NK-92 treated with Interleukin-12 subunit alpha and Interleukin-12 subunit beta, amount 100 ng/mL, for 24 hours (cell line): ENCODE measurements at regions not wholly inside any gene's neighbourhood (a gene's known extent, or its start where the extent isn't known, plus 50 kb on each side); places are given as distances from the start of the nearest gene placed in this dataset.

ENCODE experiments used
- DNase-seq: peaks from one replicate; lab custom pipeline; 2025; lab: John Stamatoyannopoulos, UW

DNA sequence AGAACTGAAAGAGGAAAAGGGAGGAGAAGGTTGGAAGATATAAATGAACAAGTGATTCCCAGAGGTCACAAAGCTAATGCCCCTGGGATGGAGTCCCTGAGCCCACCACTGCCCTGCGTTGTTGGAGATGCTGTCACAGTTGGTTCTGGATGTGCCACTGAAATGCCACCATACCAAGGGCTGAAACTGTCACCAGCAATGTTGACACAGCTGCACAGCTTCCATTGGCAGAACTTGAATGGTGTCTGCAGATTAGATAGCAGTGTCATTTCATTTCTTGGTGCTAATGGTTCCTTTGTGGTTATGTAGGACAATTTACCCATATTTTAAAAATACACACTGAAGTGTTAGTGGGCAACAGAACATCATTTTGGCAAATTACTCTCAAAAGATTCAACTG is 120.7 kb downstream of the TBXT start:
- no peak for DNase-seq

DNA sequence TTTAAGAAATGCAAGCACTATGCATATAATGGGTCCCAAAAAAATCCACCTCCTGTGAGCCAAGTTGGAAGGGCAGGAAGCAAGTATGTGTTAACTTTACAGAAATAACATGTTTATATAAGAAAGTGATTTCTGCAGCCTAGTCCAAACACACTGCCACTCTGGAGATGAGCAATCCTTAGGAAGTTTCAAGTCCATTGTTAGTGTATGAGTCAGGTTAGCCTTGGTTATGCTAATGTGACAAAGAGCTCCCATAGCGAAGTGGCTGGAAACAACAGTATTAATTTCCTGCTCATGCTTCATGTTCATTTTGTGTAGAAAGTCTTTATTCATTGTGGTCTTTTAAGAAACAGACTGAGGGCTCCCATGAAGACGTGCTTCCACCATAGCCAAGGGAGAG is 121.4 kb downstream of the TBXT start:
- DNase-seq = no peak

DNA sequence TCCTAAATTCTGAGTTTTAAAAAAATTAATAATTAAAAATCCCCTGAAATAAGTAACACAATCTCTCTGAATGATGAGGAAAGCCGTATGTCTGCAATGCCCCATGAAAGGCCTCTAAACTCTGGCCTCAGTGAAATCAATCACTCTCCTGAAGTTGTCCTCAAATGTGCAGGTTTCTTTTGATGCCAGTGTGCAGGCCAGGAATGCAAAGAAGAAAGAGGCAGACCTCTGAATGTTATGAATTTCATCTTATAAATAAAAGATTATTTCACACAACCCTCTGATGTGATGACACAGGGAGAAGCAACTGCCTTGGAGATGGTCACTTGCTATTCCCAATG is 121.8 kb downstream of the TBXT start:
- no peak for DNase-seq

DNA sequence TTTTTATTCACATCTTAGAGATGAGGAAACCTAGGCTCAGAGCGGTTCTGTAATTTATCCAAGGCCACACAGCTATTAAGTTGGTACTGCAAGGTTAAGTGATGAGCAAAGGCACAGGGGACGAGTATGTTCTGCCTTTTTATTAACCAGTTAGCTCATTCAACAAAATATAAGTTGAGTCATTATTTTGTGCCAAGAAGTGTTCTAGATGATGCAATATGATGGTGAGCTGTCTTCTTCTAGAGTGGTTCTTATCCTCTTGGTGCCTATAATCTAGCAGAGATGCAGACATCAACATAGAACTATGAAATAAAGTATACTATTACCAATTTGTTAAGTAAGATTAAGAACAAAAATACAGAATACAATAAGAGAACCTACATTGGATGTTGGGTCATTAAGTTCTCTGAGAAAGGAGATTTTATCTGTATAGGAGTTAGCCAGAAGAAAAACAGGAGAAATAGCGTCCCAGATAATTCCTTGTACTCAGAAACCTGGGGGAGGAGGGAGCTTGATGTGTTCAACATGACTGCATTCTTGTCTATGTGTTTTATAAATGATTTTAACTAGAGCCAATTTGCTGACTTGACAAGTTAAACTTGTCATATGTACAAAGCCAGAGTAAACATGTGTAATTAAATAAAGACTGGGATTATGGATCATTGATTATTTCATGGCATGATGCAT is 122.3 kb downstream of the TBXT start:
- no peak for DNase-seq

DNA sequence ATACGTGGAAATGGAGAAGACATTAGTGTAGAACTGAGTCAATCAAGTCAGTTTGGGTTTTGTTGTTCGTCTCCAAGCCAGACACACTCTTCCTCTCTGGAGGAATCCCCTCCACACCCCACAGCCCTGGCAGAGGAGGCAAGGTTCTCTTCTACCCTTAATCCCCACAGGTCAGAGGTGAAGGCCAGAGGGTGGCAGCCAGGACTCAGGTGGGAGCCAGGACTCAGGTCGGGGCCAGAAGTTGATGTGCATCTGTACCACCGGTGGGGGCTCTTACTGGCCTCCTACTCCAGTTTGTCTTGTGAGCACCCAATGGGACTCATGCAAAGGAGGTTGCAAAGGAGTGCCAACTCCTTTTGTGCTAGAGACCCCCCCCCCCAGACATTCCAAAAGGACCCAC is 126.4 kb downstream of the TBXT start:
- DNase-seq = no peak

DNA sequence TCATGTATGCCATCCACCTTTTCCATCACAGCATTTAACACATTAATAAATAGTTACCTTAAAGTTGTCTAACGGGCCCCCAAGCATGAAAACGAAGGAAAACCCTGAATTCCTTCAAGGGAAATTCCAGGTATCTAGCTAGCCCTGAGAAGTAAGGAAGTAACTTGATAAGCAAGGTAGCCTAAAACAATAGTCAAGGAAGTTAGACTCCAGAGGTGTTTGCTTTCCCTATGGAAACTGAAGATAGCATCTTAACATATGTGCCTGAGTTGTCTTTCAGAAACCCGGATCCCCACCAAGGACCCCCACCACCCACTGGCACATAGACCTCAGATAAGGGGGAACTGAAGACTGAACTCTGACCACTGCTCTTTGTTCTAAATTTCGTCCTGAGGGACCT is 127.4 kb downstream of the TBXT start:
- DNase-seq = no peak

DNA sequence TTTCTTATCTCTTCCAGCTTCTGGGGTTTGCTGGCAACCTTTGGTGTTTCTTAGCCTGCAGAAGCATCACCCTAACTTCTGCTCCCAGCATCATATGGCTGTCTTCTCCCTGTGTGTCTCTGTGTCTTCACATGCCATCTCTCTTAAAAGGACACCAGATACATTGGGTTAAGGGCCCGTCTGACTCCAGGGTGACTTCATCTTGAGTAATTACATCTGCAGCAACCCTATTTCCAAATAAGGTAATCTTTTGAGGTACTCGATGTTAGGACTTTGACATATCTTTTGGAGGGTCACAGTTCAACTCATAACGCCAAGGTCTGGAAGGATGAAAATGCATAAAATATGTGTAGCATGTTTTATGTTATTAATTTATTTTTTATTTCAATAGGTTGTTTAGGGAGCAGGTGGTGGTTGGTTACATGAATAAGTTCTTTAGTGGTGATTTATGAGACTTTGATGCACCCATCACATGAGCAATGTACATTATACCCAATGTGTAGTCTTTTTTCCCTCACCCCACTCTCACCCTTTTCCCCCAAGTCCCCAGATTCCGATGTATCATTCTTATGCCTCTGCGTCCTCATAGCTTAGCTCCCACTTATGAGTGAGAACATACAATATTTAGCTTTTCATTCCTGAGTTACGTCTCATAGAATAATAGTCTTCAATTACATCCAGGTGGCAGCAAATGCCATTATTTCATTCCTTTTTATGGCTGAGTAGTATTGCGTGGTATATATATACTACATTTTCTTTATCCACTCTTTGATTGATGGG is 131.1 kb downstream of the TBXT start:
- no peak for DNase-seq

DNA sequence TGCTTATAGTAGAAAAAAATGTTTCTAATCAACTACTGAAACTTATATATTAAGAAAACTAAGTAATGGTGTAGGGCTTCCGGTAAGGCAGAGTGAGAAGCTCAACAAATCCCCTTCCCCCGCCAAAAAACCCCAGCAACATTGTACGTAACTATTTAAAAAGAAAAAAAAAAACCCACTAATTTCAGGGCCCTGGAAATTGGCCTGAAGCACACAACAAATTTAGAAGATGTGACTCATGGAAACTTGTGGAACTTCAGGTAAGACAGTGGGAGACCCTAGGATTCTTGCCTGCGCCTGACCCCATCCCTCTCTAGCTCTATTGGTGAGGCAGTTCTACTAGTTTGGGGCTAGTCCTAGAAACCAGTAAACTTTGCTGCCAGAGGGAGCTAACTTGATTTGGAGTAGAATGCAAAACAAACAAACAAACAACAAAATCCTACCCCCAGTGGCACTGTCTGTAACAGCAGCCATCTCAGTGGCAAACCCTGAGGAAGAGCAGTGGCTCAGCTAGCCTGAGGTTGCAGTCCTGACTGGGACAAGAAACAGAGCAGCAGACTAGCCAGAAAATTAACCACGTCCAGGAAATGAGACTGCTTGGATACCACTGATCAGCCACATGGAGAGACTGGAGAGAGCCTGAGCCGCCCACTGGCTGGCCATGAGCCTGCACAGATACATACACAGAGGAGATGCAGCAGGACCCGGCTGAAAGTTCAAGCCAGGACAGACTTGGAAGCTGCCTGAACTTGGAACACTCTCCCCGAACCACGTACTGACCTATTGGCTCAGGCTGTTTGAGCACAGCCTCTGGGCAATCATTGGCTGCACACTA is 135.1 kb downstream of the TBXT start:
- no peak for DNase-seq

DNA sequence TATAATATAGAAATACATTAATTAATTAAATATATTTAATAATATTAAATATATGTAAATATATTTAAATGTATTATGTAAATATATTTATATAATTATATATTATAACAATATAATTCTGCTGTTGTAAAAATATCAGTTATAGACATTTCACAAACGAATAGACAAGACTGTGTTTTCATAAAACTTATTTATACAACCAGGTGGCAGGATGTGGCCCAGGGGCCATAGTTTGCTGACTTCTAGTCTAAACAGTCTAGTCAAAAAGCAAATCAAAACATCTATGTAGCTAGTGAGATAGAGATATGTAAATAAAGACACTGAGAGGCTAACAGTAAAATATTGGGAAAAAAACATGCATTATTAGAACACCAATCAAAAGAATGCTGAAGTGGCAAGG is 136.4 kb downstream of the TBXT start:
- DNase-seq = no peak

DNA sequence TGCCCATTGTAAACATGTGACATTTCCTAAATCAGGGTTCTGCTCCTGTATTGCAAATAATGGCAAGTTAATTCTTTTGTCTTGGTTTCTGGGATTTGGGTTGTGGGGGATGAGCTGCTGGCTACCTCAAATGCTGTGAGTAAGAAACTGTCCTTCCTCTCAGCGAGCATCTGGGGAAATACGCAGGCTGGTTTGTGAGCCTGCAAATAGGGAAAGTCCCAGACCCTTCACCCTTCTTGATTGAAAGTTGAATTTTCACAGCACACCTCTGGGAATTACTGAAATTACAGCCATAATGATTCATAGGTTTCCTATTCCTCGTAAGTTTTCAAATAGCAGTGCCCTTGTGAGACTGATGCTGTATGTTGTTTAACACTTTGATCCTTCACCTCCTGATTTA is 138.1 kb downstream of the TBXT start:
- DNase-seq = no peak

DNA sequence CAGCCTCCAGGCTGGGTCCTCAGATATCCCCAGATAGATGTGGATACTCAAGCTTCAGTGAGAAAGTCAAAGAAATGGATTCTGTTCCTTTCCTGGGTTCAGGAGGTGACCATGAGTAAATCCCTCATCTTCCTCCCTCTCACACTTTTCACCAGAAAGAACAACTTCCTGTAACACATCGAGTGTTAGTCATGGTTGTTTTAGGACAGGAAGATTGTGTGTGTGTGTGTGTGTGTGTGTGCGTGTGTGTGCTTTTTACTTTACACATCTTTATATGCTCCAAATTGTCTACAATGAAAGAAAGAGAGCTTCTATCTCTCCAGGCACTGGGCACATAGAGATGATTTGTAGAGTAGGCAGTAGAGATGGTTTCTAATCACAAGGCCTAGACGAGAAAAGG is 139.9 kb downstream of the TBXT start:
- DNase-seq = no peak

DNA sequence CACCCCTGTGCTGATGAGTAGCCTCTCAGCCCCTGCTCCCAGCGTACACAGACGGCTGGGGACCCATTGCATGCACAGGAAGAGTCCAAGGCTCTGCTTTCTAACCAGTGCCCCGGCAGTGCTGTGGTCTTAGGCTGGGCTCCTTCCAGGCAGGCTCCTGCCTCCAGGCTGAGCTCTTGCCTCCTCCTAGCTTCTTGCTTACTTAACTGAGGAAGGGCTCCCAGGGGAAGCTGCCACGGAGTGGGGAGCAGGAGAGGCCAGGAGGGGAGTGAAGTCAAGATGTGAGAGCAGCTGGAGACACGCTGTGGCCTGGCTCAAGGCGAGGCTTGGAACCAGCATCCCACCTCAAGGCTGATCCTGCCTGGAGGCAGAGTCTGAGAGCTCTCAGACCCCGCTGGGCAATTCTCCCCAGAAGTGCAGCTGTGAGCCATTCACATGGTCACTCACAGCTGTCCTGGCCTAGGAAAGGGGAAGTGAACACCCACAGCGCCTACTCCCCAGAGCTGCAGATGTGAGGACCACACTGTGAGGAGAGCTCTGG is 141.0 kb downstream of the TBXT start:
- DNase-seq = no peak

DNA sequence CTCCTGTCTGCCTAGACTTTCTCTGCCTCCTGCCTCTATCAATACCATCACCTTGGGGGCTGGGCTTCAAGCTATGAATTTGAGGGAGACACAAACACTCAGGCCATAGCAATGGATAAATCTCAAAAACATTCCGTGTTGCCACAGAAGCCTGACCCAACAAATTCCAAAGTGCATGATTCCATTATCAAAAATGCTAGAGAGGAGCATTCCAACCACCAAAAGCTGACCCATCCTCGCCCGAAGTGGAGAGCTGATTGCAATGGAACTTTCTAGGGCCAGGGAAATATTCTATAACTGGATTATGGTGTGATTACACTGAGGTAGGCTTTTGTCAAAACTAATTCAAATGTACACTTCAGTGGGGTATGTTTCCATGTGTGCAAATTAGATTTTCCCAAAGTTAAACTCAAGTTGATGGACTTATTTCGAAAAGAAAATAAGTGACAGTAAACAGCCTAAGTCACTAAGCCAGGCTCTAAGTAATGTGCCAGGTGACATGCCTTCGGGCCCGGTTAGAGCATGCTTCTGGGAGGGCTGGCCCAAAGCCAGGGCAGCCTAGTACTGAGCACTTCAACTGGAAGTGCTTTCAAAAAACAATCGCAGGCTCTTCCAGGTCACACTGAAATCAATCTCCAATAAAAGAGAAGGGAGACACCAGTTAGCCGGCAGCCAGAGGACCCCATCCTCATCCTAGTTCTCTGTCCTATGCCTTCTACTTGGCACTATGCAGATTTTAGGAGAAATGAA is 142.3 kb downstream of the TBXT start:
- DNase-seq = no peak

DNA sequence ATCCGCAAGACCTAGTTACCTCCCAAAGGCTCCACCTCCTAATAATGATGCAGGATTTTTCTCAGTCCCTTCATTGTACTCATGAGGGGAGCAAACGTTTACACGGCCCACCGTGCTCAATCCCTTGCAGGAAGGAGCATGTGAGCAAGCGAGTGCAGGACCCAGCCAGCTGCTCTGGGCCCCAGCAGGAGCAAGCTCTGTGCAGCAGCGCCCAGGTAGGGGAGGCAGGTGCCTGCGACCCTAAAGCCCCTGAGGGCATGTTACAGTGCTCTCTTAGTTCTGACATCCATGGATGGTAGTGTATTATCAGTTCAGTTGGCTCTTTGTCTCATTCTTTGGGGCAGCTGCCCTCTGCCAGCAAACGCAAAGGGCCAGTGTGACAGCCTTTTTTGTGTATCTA is 143.4 kb downstream of the TBXT start:
- no peak for DNase-seq

DNA sequence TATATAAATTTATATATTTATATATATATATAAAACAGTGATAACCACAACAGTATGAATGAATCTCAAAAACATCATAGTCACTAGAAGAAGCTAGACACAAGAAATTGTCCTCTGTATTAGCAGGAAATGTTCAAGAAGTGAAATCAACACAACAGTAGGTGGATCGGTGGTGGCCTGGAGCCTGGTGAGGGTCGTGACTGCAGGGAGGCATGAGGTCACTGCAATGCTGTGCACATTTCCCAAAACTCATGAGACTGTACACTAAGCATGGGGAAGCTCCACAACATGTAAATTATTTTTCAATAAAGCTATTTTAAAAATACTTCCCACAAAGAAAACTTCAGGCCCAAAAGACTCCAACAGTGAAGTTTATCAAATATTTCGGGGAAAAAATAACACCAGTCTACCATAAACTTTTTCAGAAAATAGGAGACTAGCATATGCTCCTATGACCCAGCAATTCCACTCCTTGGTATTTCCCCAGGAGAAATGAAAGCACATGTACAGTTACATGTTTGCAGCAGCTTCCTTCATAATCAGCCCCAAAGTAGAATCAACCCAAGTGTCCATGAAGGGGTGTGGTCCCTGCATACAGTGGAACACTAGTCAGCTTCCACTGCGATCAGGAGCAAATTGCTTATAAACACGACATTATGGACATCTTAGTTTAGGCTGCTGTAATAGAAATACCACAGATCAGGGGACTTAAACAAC is 144.2 kb downstream of the TBXT start:
- DNase-seq = no peak

DNA sequence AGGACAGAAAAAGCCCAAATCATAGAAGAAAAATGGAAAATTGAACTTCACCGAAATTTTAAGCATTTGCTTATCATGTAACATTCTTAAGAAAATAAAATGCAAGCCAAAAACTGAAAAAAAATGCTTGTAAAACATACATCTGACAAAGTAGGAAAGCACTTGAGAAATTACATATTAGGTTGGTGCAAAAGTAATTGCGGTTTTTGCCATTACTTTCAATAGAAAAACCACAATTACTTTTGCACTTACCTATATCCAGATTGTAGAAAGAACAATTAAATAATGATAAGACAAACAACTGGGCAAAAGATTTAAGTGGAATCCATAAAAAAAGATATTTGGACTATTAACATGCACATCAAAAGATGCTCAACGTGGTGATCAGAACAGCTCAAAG is 146.2 kb downstream of the TBXT start:
- DNase-seq = no peak

DNA sequence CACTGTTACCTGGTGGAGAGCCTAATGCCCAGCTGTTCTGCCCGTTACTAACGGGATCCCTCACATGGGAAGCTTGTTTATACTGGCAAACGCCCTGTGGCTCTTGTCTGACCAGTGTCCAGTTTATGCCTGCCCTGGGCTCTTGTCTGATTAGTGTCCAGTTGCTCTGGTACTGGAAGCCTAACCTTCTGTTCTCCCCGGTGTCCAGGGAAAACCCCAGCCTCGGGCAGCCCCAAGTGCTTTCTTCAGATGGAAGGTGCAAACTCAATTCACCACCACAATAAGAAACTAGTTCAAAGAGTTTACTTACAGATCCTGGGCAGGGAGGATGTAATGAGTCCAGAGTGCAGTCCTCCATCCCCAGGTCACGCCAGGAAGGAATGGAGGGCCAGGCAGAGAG is 148.4 kb downstream of the TBXT start:
- DNase-seq = no peak

DNA sequence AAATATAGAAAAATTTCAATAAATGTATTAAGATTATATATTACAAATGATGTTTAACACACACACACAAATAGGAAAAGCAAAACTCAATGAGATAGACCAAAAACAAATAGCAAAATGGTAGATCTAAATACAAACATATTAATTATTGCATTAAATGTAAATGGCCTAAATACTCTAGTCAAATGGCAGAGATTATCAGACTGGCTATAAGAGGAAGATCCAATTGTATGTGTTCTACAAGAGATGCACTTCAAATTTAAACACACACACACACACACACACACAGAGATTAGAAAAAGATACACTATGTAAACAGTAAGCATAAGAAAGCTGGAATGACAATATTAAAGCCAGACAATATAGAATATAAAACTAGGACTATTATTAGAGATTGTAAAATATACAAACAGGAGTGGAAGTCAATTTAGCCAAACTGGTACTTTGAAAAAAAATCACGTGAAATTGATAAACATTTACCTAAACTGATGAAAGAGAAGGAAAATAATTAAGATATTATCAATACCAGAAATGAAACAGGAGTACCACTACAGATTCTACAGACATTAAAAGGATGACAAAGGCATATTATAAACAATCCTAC is 150.5 kb downstream of the TBXT start:
- no peak for DNase-seq

DNA sequence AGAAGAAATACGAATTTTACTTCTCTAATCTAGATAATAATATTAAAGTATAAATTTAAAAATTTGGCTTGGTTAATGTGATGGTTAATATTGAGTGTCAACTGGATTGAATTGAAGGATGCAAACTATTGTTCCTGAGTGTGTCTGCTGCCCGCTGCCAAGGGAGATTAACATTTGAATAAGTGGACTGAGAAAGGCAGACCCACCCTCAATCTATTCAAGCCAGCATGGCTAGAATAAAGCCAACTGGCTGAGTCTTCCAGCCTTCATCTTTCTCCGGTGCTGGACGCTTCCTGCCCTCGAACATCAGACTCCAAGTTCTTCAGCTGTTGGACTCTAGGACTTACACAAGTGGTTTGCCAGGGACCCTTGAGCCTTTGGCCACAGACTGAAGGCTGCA is 152.7 kb downstream of the TBXT start:
- DNase-seq = no peak

DNA sequence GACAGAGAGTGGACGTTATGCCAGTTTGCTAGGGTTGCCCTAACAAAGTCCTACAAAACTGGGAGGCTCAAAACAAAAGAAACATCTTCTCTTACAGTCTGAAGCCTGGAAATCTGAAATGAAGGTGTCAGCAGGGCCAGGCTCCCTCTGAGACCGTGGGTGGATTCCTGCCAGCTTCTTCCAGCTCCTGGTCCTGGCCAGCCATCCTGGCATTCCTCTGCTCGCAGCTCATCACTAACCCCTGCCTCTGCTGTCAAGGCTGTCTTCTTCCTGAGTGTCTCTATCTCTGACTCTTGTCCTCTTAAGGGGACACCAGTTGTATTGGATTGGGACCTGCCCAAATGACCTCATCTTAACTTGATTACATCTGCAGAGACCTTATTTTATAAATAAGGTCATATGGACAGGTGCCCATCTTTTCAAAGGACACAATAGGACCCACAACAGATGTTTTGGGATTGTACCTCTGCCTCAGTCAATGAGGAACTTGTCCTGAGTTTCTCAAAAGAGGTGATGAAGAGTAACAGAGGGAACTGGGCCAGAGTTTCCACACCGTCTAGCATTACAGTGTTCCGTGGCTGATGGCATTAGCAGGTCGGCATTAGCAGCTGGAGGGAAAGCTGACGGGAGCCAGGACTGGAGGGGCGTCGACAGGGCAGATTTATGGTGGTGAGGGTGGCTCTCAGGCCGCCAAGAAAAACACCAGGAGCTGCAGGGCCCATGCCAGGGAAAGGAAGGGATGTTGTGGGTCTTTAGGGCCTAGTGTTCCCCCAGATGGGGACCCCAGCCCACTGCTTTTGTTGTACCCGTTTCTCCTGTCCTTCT is 157.3 kb downstream of the TBXT start:
- DNase-seq = no peak
